GM19467 (cell line): ENCODE measurements at regions not wholly inside any gene's neighbourhood (a gene's known extent, or its start where the extent isn't known, plus 50 kb on each side); places are given as distances from the start of the nearest gene placed in this dataset.

Experiments used
- ATAC-seq: cut with Tn5 transposase; IDR thresholded peaks from one replicate; pipeline ENCODE4 v1.9.1; 2021; ENCODE audit warnings: mild to moderate bottlenecking, moderate library complexity; ENCODE audit not compliant: unreplicated experiment

DNA sequence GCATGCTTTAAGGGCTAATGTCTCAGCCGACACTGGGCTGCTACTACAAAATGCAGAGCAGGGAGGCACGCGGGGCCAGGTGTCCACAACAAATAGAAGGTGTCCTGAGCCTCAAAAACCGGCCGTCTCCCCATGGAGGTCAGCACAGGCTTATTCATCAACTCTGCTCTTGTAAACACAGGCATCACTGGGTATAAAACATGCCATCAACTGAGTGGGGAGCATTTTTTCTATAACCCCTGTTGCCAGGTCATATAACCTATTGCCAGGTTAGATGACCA lies 271.6 kb downstream of the AUH start:
- no peak for ATAC-seq

DNA sequence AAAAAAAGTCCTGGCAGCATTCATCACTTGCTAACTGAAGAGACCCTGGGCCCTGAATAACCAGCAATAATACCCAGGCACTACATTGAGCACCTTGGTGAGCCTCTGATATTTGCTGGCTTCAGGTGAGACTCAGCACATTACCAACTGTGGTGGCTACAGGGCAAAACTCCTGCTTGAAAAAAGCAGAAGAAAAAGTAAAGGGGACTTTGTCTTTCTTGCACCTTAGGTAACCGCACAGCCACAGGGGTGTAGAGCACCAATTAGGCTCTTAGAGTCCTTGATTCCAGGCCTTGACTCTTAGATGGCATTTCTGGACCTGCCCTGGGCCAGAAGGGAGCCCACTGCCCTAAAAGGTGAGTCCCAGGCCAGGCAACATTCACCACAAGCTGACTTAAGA lies 269.5 kb downstream of the AUH start:
- no peak for ATAC-seq

DNA sequence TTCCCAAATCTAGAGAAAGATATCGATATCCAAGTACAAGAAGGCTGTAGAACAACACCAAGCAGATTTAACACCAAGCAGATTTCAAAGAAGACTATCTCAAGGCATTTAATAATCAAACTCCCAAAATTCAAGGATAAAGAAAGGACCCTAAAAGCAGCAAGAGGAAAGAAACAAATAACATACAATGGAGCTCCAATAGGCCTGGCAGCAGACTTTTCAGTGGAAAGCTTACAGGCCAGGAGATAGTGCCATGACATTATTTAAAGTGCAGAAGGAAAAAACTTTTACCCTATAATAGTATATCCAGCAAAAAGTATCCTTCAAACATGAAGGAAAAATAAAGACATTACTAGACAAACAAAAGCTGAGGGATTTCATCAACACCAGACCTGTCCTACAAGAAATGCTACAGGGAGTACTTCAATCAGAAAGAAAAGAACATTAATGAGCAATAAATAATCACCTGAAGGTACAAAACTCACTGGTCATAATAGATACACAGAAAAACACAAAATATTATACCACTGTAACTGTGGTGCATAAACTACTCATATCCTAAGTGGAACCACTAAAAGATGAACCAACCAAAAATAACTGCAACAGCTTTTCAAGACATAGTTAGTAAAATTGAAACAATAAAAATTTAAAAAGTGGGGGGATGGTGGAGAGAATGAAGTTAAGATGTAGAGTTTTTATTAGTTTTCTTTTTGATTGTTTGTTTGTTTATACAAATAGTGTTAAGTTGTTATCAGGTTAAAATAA lies 267.2 kb downstream of the AUH start:
- ATAC-seq, result no peak

DNA sequence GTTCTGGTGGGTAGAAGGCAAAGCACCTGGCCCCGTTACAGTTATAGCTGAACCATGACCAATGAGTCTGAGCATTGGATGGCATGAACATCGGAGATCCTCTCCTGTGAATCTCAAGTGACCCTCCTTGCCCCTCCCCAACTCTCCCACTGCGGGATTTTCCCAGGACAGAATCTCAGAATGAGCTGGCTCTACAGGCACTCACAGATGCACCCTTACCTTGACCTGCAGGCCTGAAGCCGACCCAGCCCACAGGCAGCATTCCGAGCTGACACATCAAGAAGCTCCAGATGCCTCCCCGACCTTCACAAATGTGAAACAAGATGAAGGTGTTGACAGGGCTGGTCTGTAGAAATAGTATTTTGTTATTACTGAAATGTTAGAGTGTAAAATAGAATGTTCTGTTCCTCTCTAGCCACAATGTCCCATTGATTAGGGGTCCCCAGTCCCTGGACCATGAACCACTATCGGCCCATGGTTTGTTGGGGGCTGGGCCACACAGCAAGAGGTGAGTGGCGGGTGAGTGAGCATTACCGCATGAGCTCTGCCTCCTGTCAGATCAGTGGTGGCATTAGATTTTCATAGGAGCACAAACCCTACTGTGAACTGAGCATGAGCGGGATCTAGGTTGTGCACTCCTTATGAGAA lies 263.4 kb downstream of the AUH start:
- ATAC-seq, result no peak

DNA sequence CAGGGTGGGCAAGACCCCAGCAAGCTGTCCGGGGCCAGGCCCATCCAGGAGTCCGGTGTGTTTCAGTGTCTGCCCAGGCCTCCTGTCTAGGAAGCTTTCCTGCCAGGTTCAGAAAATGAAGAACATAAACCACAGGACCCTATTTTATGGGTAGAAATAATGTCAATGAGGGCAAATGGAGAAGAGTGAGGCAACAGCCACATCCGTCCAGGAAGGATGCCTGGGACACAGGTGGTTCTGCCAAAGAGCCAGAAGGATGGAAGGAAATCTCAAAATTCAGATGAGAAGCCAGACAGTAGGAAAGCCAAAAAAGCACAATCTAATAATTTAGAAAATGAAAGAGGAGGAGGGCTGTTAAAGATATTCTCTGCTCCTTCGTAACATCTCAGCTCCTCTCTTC lies 262.3 kb downstream of the AUH start:
- no peak for ATAC-seq

DNA sequence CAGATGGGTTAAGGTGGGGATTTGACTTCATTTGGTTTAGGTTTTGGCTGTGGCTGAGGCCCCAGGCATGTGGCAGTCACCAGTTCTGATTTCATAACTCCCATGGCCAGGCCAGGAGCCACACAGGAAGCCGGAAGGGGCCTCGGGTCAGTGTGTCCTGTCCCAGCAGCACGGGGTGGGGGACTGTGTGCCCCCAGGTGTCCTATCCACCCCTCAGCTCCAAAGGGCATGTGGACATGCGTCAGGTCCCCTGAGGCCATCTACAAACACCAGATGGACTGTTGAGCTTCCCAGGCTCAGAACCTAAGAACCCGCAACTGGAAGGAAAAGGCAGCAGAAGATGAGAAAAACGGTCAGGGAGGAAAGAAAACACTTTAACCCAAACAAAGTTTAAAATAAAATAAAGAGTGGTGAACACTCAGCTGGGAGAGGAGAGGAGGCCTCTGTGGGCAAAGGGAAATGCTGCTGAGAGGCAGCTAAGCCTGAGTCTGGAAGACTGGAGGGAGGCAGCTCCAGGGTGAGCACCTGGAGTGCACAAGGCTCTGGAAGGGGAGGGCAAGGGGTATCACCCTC lies 260.8 kb downstream of the AUH start:
- no peak for ATAC-seq

DNA sequence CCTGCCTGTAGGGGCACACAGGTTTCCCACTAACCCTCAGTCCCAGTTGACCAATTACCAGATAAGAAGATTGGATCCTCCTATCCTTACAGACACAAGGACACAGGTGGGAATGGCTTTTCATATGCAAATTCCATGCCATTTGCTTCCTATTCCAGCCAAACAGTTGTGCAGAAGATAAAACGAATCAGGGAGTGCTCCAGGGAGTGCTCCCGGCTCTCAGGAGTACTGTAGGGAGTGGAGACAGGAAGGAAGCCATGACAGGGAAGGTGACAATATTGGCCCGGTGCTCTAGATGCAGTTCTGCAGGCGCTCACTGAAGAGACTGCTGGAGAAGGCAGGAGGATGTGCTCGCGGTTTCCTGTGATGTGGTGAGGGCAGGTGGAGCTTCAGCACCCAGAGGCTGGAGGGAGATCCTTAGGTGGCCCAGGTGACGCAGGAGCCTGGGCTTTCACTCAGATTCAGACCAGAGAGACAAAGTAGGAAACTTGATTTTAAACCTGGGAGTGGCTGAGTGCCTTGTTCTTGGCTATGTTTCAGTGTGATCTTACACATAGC lies 260.0 kb downstream of the AUH start:
- ATAC-seq, result no peak

DNA sequence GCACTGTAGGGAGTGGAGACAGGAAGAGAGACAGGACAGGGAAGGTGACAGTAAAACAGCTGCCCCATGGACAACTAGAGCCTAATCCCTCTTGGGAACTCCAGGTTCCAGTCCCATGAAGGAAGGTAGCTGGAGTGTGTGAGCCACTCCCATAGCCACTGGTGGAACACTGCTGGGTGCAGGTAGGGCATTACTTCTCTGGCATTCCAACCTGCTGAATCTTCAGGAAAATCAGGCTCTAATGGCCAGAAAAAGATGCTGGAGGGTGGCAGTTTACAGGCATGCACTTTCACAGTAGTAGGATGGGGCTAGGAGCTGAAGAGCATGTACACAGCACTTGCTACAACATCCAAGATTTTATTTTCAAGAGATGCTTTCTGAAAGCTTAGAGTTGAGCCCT lies 259.4 kb downstream of the AUH start:
- ATAC-seq, result no peak

DNA sequence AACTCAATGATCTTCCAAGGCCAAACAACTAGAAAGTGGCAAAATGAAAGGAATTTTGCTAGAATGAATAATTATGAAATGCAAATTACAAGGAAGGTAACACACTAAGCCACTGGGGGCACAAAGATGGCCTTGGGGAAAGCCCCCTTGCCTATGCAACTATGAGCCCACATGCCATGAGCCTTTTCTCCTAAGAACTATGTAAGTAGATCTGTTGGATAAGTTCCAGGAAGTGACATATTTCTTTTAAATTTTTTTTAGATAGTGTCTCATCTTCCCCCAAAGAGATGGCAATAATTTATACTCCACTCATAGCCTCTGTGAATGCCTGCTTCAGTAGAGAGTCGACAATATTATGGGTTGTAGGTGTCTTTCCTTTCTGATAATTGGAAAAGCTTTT lies 257.8 kb downstream of the AUH start:
- no peak for ATAC-seq

DNA sequence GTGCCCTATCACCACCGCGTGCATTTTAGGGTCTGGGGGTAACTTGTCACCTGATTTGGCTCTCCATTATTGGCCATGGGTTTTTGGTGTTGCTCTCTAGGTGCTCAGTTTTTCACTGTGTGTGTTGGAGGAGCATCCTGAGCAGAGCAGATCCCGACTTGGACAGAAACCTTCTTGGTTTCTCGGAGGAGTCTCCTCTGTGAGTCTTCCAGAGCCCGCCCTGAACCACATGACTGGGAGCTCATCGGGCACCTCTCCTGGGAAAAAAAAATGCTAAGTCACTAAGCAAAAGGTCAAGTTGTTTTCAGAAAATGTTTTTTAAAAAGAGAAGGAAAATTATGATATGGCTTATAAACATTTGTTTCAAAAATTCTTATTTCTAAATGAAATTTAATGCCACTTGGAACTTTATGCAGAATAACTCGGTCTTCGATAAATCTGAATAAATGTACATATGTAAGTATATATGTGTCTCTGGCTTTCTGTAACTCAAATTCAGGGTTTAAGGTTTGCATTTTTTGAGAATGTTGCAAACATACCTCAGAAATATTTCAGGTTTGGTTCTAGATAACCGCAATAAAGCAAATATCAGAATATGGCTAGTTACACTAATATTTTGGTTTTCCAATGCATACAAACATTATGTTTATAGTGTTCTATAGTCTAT lies 255.2 kb downstream of the AUH start:
- no peak for ATAC-seq

DNA sequence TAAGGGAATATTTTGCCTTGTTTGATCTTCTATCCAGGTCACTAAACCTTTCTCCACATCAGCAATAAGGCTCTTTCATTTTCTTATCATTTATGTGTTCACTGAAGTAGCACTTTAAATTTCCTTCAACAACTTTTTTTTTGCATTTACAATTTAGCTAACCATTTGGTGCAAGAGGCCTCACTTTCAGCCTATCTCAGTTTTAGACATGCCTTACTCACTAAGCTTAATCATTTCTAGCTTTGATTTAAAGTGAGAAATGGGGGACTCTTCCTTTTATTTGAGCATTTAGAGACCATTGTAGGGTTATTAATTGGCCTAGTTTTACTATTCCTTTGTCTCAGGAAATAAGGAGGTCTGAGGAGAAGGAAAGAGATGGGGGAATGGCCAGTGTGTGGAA lies 250.5 kb downstream of the AUH start:
- ATAC-seq, result no peak

DNA sequence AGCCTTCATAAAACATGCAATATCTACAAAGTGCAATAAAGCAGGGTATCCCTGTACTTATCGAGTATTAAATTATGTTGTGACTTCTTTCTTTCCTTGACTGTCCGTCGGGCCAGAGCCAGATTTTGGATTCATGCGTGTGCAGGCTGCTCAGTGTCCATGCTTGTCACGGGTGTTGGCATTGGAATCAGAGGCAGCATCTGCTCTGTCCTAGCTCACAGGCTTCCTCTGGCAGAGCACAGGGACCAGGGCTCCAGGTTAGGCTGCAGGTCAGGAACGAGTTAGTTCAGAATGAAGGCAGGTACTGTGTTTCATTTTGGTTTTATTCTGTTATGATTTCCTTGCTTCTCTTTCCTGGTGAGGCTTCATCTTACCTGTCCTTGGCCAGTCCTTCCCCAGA lies 249.8 kb downstream of the AUH start:
- no peak for ATAC-seq

DNA sequence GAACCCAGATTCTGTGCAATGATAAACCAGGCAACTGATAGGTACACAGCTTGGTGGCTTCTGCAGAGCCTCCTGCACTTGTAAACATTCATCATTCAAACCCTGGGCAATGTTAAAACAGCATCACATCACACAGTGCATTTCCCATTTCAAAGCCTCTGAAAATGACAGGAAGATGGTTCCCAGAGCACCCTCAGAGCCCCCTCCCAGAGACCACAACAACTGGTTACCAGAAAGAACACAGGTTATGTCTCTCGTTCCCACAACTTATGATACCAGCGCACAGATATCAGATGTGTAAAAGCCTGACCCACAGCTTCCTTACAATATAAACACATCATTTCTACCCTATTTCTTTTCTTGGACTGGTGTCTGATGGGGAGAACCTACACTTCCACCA lies 248.7 kb downstream of the AUH start:
- no peak for ATAC-seq

DNA sequence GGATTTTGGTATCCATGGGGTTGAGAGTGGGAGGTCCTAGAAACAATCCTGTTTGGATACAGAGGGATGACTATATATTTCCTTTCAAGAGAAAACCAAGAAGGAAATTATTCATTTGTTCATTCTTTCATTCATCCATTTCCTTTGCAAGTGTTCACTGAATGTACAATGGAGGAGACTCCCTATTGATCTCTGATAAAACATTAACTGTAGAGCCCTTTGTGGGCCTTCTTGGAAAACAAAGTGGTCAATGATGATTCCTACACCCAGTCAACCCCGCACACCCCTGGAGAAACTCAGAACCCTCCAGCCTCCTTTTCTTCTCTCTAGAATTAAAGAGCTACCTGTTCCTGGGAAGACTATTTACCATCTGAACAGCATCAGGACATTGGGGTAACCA lies 247.3 kb downstream of the AUH start:
- no peak for ATAC-seq

DNA sequence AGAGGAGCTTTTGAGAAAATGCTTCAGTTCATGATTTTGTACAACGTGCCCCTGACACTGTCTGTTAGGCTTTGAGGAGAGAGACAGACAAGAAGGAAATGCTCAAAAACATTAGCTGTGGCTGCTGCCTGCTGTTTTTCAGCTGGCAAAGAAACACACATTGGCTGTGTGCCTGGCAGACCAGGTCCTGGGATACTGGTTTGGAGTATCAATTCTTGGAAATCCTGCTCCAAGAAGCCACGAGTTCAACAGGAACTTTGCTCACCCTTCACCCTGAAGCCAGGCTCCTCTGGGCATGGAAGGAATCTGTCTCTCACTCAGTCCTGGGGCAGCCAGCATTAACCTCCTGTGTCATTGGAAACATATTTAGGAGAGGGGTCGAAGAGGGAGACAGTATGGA lies 245.5 kb downstream of the AUH start:
- no peak for ATAC-seq

DNA sequence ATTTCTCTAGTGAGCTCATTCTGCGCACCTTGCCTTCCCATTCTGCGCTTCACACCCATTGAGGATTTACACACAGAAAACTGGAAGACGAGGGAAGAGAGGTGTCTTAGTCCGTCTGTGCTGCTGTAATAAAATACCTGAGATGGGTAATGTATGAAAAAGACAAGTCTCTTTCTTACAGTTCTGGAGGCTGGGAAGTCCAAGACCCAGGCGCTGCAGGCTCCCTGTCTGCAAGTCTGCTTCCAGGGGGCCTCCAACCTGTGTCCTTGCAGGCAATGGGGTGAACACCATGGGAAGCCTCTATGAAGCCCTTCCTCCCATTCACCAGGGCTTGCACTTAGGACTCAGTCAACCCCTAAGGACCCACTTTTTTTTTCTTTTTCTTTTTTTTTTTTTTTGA lies 245.0 kb downstream of the AUH start:
- ATAC-seq, result no peak

DNA sequence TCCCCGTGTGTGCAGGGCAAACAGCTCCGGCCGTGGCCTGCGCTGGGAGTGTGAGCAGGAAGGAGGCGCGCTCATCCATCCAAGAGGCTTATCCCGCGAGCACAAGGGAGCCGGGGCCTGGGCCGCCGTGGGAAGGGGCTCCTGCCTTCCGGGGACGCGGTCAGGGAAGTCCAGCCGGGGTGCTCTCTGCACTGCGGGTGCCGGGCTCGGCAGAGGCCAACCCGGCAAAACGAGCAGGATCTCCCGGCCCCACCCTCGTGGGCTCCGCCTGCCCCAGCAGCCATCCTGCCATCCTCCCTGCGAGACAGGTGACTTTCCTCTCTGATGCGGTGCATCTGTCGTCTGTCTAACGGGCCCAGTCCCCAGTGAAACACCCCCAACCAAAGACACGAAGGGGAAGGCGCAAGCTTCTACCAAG lies 244.2 kb downstream of the AUH start:
- ATAC-seq, result no peak

DNA sequence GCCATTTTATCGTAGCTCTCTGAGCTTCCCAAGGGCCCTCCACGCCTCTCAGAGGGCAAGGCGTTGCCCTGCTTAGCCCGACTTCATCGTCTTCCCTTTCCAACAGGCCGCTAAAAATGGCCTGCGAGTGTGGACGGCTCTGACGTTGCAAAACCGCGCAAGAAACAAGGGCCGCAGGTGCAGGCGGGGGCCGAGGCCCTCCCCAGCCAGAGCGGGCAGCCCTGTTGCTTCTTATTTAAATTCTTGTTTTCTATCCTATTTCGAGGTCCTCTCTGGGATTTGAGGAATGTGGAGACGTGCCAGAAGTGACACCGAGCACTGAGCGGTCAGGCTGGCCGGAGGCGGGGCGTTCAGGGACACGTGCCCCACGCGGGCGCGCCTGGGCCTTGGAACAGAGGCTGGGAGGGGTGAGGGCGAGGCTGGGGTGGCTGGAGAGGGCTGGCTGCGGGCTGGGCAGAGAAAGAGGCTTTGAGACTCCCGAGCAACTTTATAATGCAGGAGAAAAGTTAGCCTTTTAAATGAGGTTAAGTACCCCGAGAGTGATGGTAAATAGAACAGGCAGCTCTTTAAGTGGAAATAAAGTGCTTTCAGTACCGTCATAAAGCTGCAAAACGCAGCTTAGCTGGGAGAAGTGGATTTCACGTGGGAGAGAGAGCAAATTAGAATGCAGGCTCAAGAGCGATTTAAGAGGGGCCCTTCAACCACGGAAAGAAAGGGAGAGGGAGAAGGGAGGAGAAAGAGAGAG lies 243.6 kb downstream of the AUH start:
- no peak for ATAC-seq

DNA sequence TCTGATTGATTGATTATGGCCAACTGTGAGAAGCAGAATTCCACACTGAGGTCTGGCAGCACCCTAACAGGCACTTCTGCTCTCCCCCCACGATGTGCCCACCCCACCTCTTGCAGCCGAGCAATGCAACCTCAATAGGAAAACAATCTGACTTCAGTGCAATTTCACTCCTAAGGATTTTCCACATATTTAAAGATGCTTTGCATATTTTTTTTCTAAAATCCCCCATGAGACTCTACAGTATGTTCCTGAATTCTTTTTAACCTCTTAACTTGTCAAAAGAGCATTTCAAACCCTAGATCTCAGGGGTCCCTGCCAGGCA lies 243.1 kb downstream of the AUH start:
- no peak for ATAC-seq

DNA sequence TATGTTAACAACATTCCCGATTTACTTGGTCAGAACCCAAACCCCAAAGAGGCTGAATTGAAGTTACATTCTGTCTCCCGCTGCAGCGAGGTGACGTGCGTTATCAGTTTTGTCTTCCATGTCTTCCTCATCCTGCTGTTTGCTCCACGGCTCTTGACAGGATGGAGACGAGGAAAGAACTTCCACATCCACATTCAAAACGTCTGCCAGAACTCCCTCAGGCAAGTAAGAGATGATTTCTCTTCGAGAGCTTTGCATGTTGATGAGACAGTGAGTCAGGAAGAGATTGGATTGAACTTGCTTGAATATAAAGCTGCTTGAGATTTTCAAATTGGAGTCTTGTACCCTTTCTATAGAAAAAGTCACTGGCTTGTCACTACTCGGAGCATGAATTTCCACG lies 242.6 kb downstream of the AUH start:
- ATAC-seq, result no peak

DNA sequence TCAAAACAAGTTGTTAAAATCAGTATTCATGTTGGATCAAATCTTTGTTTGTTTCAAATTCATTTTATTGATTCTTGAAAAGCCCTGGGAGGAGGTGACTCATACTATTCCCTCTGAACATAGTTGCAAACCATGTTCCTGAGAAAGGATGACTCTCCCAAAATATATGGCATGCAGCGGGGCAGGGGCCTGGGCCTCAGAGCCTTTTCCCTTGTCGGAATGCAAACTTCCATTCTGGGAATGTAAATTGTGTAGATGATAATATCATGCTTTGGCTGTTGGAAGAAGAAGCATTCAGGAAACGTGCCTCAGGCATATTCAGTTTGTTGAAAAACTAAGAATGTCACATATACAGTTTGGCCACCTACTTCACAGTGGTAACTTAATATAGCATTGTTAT lies 242.0 kb downstream of the AUH start:
- no peak for ATAC-seq
